H9 (cell line): ENCODE measurements at regions not wholly inside any gene's neighbourhood (a gene's known extent, or its start where the extent isn't known, plus 50 kb on each side); places are given as distances from the start of the nearest gene placed in this dataset.

ENCODE experiments used
- DNase-seq: peaks from one replicate; pipeline ENCODE4 v3.0.0-alpha.2; 2017
- H2AFZ ChIP-seq: one replicate; pipeline ENCODE4 v1.6.1; 2013; ENCODE audit warnings: mild to moderate bottlenecking, low read length, control low read depth, moderate library complexity
- H2AK5ac ChIP-seq: 2 replicates; pipeline ENCODE4 v1.6.1; 2013; ENCODE audit warnings: low read length, control low read depth, mixed read lengths; ENCODE audit not compliant: insufficient read length
- H2BK120ac ChIP-seq: one replicate; pipeline ENCODE4 v1.6.1; 2013; ENCODE audit warnings: low read depth, mild to moderate bottlenecking, low read length, control low read depth, inconsistent platforms; ENCODE audit not compliant: poor library complexity, severe bottlenecking
- H2BK12ac ChIP-seq: 2 replicates; pipeline ENCODE4 v1.6.1; 2013; ENCODE audit warnings: low read length, control low read depth, mixed read lengths, low read depth; ENCODE audit not compliant: insufficient read length
- H2BK15ac ChIP-seq: 2 replicates; pipeline ENCODE4 v1.6.1; 2013; ENCODE audit warnings: low read depth, low read length, control low read depth
- H2BK20ac ChIP-seq: one replicate; pipeline ENCODE4 v1.6.1; 2013; ENCODE audit warnings: low read depth, mild to moderate bottlenecking, low read length, control low read depth, inconsistent platforms; ENCODE audit not compliant: poor library complexity, severe bottlenecking
- H2BK5ac ChIP-seq: 2 replicates; pipeline ENCODE4 v1.6.1; 2013; ENCODE audit warnings: low read length, control low read depth, mixed read lengths; ENCODE audit not compliant: insufficient read length
- H3K14ac ChIP-seq: 2 replicates; pipeline ENCODE4 v1.6.1; 2013; ENCODE audit warnings: low read length, control low read depth; ENCODE audit not compliant: insufficient read depth
- H3K18ac ChIP-seq: 2 replicates; pipeline ENCODE4 v1.6.1; 2013; ENCODE audit warnings: low read depth, mild to moderate bottlenecking, mixed read lengths, low read length, control low read depth; ENCODE audit not compliant: insufficient read length
- H3K23ac ChIP-seq: 2 replicates; pipeline ENCODE4 v1.6.1; 2013; ENCODE audit warnings: low read length, control low read depth, mixed read lengths, low read depth; ENCODE audit not compliant: insufficient read length
- H3K23me2 ChIP-seq: 2 replicates; pipeline ENCODE4 v1.6.1; 2013; ENCODE audit warnings: low read depth, mild to moderate bottlenecking, mixed read lengths, low read length, control low read depth; ENCODE audit not compliant: insufficient read length, poor library complexity, severe bottlenecking
- H3K27ac ChIP-seq: 2 replicates; pipeline ENCODE4 v1.5.1; 2013; ENCODE audit warnings: low read length, control low read depth, mixed read lengths, low read depth; ENCODE audit not compliant: insufficient read length
- H3K27me3 ChIP-seq: 2 replicates; pipeline ENCODE4 v1.6.1; 2013; ENCODE audit warnings: low read length, control low read depth, inconsistent platforms; ENCODE audit not compliant: insufficient read depth
- H3K4ac ChIP-seq: 2 replicates; pipeline ENCODE4 v1.6.1; 2013; ENCODE audit warnings: low read depth, mild to moderate bottlenecking, control low read depth, inconsistent platforms, low read length, moderate library complexity
- H3K4me1 ChIP-seq: 2 replicates; pipeline ENCODE4 v1.6.1; 2013; ENCODE audit warnings: low read length, control low read depth, inconsistent platforms; ENCODE audit not compliant: insufficient read depth
- H3K4me2 ChIP-seq: 2 replicates; pipeline ENCODE4 v1.6.1; 2013; ENCODE audit warnings: low read length, control low read depth, mixed read lengths; ENCODE audit not compliant: insufficient read length, insufficient read depth
- H3K56ac ChIP-seq: 2 replicates; pipeline ENCODE4 v1.6.1; 2013; ENCODE audit warnings: low read depth, mild to moderate bottlenecking, mixed read lengths, low read length, control low read depth; ENCODE audit not compliant: insufficient read length
- H3K79me1 ChIP-seq: 2 replicates; pipeline ENCODE4 v1.6.1; 2013; ENCODE audit warnings: low read depth, mild to moderate bottlenecking, moderate library complexity, low read length, control low read depth, inconsistent platforms; ENCODE audit not compliant: insufficient read depth, poor library complexity, severe bottlenecking
- H3K79me2 ChIP-seq: 2 replicates; pipeline ENCODE4 v1.6.1; 2013; ENCODE audit warnings: low read length, control low read depth, inconsistent platforms; ENCODE audit not compliant: insufficient read depth
- H3K9ac ChIP-seq: 2 replicates; pipeline ENCODE4 v1.6.1; 2013; ENCODE audit warnings: low read length, control low read depth, mixed read lengths; ENCODE audit not compliant: insufficient read length; ENCODE audit errors: extremely low read depth
- H3K9me3 ChIP-seq: one replicate; pipeline ENCODE4 v1.6.1; 2013; ENCODE audit warnings: low read depth, low read length, inconsistent platforms; ENCODE audit not compliant: control insufficient read depth
- H3T11ph ChIP-seq: one replicate; pipeline ENCODE4 v1.6.1; 2013; ENCODE audit warnings: mild to moderate bottlenecking, low read length, control low read depth, inconsistent platforms
- H4K20me1 ChIP-seq: one replicate; pipeline ENCODE4 v1.6.1; 2013; ENCODE audit not compliant: control insufficient read depth, insufficient read length, insufficient read depth
- H4K5ac ChIP-seq: 2 replicates; pipeline ENCODE4 v1.6.1; 2013; ENCODE audit warnings: low read depth, mild to moderate bottlenecking, mixed read lengths, low read length, control low read depth; ENCODE audit not compliant: insufficient read length
- H4K8ac ChIP-seq: replicated peaks from 2 replicates; pipeline ENCODE4 v1.6.1; 2013; ENCODE audit warnings: low read length, control low read depth, mixed read lengths, low read depth; ENCODE audit not compliant: insufficient read length
- H4K91ac ChIP-seq: 2 replicates; pipeline ENCODE4 v1.6.1; 2013; ENCODE audit warnings: low read depth, mild to moderate bottlenecking, moderate library complexity, mixed read lengths, low read length, control low read depth; ENCODE audit not compliant: insufficient read length
- H3K27ac Mint-ChIP-seq, 3 experiments: 2 replicates in 2 of 3; 3 replicates in 1 of 3; pipeline ENCODE4 v1.8.0; 2020 to 2021; ENCODE audit warnings: mixed read lengths in 3 of 3, mild to moderate bottlenecking in 1 of 3, moderate library complexity in 1 of 3
- H3K27me3 Mint-ChIP-seq: 2 replicates; pipeline ENCODE4 v1.8.0; 2021; ENCODE audit warnings: low read depth, mild to moderate bottlenecking, moderate library complexity, mixed read lengths
- H3K36me3 Mint-ChIP-seq, 3 experiments: 2 replicates in 2 of 3; 3 replicates in 1 of 3; pipeline ENCODE4 v1.8.0; 2020 to 2021; ENCODE audit warnings: low read depth in 3 of 3, mixed read lengths in 3 of 3; ENCODE audit not compliant: insufficient read depth in 1 of 3
- H3K4me1 Mint-ChIP-seq, 2 experiments: 2 replicates each; pipeline ENCODE4 v1.8.0; 2020; ENCODE audit warnings: mixed read lengths in 2 of 2
- H3K4me3 Mint-ChIP-seq, 2 experiments: 2 replicates in 1 of 2; 3 replicates in 1 of 2; pipeline ENCODE4 v1.8.0; 2020 to 2021; ENCODE audit warnings: mild to moderate bottlenecking in 2 of 2, mixed read lengths in 2 of 2, moderate library complexity in 1 of 2
- H3K9me3 Mint-ChIP-seq, 2 experiments: 2 replicates in 1 of 2; 3 replicates in 1 of 2; pipeline ENCODE4 v1.8.0; 2020; ENCODE audit warnings: mild to moderate bottlenecking in 2 of 2, mixed read lengths in 2 of 2, moderate library complexity in 1 of 2
- CTCF ChIP-seq: fragments of 200-600 bp; sonication (generic); conservative IDR thresholded peaks from 3 replicates; pipeline ENCODE4 v1.8.0; 2021; ENCODE audit warnings: antibody characterized with exemption, mild to moderate bottlenecking

GRCh38 chr2:188209218-188209617 is 82.5 kb upstream of the GULP1 start:
- no peak overlapping the region for H2BK5ac ChIP-seq
- no peaks in the 10 kb centered on the region for H3K36me3 Mint-ChIP-seq
- H3K23ac ChIP-seq = no peak overlapping the region
- no peaks in the 10 kb centered on the region for H3K4me1 ChIP-seq
- H3K4me1 Mint-ChIP-seq = peaks cover 0 to 6% of the 10 kb centered on the region in 2 experiments; a peak in 2 of 4 replicates
- H4K5ac ChIP-seq = no peak overlapping the region
- no peak overlapping the region for H3K4ac ChIP-seq
- H3K4me2 ChIP-seq = no peak overlapping the region
- no peaks in the 10 kb centered on the region for H3K23me2 ChIP-seq
- no peak overlapping the region for H3K56ac ChIP-seq
- no peak overlapping the region for H2BK120ac ChIP-seq
- no peaks in the 10 kb centered on the region for H3K79me1 ChIP-seq
- no peaks in the 10 kb centered on the region for H3K79me2 ChIP-seq
- no peak overlapping the region for H2AK5ac ChIP-seq
- no peak overlapping the region for H2BK12ac ChIP-seq
- TF ChIP-seq CTCF = no peak
- H3K27me3 Mint-ChIP-seq = no peaks in the 10 kb centered on the region
- no peak overlapping the region for H2BK20ac ChIP-seq
- H4K8ac ChIP-seq = no peak overlapping the region
- H3K9me3 ChIP-seq = no peaks in the 10 kb centered on the region
- H4K91ac ChIP-seq = no peak overlapping the region
- no peaks in the 10 kb centered on the region for H4K20me1 ChIP-seq
- H3K4me3 Mint-ChIP-seq = no peak overlapping the region
- no peaks in the 10 kb centered on the region for H3K27me3 ChIP-seq
- H3K27ac ChIP-seq = no peak overlapping the region
- no peak overlapping the region for H3K27ac Mint-ChIP-seq
- no peak overlapping the region for H3T11ph ChIP-seq
- DNase-seq = no peak
- H3K14ac ChIP-seq = no peak overlapping the region
- H2AFZ ChIP-seq = no peak overlapping the region
- no peaks in the 10 kb centered on the region for H3K9me3 Mint-ChIP-seq
- H2BK15ac ChIP-seq = no peak overlapping the region
- H3K9ac ChIP-seq = no peak overlapping the region
- no peak overlapping the region for H3K18ac ChIP-seq
